GM19023 (cell line): ENCODE measurements at regions not wholly inside any gene's neighbourhood (a gene's known extent, or its start where the extent isn't known, plus 50 kb on each side); places are given as distances from the start of the nearest gene placed in this dataset.
A peak's percentile ranks its signal among the peaks of the same experiment; 100 is the strongest.

Experiments used
- ATAC-seq: cut with Tn5 transposase; IDR thresholded peaks from one replicate; pipeline ENCODE4 v1.9.1; 2021; ENCODE audit warnings: mild to moderate bottlenecking, moderate library complexity; ENCODE audit not compliant: unreplicated experiment

DNA sequence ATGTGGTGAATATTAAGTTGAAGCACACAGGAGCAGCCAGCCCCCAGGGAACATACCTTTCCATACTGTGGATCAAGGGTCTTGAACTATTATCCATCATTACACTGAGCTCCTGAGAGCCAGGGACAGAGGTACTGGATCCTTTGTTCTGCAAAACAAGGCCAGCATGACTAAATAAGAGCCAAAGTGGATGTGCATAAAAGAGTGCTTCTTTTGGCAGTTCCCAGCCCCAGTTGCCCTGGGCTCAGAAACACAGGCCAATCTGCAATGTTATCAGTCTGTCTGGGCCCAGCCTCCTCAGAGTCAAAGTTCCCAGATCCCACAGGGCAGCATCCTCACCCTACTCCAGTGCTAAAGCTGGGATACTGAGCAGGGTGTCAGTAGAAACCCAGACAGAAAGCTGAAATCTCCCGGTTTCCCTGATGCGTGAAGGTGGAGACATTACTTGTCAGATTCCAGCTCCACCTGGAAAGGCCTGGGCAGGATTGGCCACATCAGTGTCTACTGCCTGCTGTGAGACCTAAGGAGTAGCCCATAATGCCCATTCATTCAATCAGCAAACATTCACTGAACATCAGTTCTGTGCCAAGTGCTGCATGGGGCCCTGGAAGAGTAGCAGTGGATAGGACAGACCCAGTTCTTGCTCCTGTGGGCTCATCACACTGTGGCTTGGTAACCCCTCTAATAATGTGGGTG lies 342.7 kb downstream of the CXCL12 start:
- no peak for ATAC-seq

DNA sequence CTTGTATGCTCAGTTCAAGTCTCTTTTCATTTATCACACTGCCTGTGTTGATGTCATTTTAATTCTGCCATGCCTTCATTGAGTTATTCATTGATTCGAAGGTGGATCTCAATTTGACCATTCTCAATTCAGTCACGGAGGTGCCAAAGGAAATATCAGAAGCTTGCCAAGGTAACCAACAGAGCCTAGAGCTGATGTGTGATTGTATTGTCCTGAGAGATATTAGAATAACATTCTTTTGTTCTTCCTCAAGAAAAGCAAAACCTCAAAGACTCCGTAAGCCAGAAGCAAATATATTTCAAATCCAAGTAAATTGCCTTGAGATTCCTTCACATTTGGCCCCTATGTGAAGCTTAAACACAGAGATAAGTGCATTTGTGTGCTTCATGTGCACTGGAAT lies 345.3 kb downstream of the CXCL12 start:
- no peak for ATAC-seq

DNA sequence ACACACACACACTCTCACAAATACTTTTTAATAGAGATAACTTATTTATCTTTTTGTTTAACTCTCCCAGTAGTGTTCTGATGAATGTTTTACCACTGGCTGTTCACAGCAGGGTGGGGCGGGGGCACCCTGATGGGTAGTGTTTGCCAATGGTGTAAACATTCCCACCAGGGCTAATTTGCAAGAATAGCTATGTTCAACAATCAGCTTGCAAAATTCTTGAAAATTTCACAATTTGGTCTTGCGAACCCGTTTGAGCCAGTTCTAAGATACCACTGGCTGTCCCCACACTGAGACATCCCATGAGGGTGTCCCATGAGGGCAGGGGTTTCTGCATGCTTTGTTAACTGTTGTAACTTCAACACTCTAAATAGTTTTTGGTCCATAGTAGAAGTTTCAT lies 348.5 kb downstream of the CXCL12 start:
- no peak for ATAC-seq

DNA sequence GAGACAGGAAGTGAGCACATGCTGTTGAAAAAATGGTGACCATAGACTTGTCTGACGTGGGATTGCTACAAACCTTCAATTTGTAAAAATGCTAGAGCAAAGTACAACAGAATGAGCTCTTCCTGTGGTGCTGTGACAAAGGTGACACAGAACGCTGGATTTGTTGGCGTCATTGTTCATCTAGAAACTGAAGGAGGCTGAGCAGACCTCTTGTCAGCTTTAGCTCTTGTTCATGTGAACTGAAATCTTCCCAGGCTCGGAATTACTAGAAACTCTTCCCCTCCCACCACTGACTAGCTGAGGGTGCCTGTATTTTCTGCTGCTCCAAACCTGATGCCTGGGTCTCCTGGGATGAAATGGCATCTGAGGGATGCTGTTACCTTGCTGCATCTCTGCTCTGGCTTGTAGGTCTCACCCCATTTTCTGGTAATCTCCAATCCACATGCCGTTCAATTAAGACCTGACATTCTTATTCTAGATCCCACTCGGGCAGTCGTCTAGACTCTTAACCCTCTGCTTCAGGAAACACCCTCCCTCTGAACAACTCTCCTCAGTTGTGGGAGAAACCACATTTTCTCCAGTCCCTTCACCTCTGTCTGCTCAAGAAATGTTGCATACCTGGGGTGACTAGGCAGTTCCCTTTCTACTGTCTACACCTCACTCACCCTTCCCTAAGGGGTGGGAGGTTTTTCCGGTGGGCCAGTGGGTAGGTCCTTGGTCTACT lies 349.3 kb downstream of the CXCL12 start:
- ATAC-seq = no peak

GRCh38 chr10:44034946-44035345 lies 350.0 kb downstream of the CXCL12 start:
- ATAC-seq = no peak

DNA sequence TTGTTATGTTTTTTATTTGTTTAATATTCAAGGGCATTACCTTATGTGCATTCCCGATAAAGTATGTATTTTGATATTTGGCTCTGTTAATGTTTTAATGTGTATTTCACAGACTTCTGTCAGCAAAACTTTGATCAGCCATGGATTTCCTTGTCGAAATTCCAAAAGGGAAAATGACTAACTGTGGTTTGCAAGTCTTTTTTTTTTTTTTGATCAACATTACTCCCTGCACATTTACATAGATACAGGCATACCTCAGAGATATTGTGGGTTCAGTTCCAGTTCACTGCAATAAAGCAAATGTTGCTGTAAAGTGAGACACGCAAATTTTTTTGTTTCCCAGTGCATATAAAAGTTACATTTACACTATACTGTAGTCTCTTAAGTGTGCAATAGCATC lies 351.9 kb downstream of the CXCL12 start:
- ATAC-seq = no peak

- no peak for ATAC-seq
Observed at GRCh38 chr10:44032216-44032615, 352.7 kb downstream of the CXCL12 start.

GRCh38 chr10:44030738-44031137 lies 354.2 kb downstream of the CXCL12 start:
- ATAC-seq = no peak

DNA sequence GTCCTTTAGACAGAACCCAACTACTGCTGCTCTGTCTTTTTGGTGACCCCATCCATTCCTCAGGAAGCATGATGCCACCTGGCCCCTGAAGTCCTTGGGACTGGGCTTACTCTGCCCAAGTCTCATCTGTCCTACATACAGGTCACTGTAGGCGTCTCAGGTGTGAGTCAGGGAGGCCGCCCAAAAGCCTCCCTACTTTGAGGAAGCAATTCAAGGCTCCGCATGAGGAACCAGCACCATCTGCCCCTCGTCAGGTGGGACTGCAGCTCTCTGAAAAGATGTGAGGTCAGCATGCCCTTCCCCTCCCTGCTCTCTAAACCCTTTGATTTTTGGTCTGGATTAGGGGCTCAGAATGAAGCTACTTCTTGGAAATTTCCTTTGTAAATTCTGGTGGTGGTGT lies 354.8 kb downstream of the CXCL12 start:
- peak; percentile 93 for ATAC-seq

GRCh38 chr10:44028384-44029137 lies 356.3 kb downstream of the CXCL12 start:
- ATAC-seq = no peak

DNA sequence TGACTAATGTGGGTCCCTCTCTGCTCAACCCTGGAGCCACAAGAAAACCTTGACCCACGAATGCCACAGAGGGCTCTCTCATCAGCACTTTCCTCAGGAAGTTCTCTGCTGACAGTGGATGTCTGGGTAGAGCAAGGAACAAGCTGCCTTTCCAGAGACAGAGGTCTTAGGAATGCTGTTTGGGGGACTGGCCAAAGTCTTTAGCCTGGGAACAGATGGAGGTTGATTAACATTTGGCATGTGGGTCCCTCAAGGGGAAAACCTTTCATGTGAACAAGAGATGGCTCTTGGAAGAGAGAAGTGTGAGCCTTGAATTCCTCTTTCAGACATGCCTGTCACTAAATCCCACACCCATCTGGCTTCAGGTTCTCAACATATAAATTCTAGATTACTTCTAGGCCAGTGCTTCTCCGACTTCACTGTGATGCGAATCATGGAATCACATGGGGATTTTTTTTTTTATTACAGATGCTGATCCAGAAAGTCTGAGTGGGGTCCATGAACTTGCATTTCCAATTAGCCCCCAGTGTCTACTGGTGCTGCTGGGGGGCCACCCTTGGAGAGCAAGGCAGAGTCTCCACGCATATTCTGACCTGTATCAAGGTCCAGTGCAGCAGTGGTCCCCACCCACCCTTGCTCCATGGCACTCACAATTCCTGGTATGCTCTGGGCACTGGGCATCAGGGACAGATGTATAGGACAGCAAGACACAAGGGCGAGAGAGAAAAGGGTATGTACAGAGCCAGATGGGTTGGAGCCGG lies 360.4 kb downstream of the CXCL12 start:
- ATAC-seq = no peak

DNA sequence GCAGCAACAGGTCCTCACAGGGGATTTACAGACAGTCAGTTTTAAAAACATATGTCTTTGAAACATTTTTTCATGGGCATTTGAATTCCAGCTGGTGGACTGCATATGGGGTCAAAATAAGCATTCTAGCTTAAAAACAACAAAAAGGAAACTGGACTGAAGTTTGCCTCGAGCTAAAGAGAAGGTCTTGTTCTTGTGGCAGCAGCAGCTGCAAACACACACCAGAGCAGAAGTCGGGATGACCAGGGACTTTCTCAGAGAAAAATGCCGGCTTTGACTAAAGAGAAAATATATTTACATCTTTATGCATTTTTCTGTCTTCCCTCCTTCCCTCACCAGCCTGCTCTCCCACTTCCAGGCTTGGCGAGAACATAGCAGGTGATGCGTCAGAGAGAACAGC lies 361.4 kb downstream of the CXCL12 start:
- no peak for ATAC-seq

DNA sequence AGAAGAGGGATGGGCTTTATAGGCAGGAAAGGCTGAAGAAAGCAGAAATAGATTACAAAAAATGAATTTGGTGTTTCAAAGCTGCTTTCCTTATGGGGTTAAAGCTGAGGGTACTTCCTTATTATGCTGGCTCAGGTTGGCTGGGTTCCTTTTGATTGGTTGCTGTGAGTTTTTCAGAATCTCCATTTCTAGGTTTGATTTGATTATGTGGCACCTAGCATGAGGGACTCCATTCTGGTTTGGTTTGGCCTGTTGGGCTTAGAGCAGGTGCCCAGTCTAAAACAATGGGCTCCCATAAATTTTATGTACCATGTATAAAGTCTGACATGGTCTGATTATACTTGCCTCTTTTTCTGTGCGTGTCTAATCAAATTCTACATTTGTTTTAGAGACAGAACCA lies 362.7 kb downstream of the CXCL12 start:
- no peak for ATAC-seq

- peak; percentile 69 for ATAC-seq
Observed at GRCh38 chr10:44020322-44021111, 364.4 kb downstream of the CXCL12 start.

DNA sequence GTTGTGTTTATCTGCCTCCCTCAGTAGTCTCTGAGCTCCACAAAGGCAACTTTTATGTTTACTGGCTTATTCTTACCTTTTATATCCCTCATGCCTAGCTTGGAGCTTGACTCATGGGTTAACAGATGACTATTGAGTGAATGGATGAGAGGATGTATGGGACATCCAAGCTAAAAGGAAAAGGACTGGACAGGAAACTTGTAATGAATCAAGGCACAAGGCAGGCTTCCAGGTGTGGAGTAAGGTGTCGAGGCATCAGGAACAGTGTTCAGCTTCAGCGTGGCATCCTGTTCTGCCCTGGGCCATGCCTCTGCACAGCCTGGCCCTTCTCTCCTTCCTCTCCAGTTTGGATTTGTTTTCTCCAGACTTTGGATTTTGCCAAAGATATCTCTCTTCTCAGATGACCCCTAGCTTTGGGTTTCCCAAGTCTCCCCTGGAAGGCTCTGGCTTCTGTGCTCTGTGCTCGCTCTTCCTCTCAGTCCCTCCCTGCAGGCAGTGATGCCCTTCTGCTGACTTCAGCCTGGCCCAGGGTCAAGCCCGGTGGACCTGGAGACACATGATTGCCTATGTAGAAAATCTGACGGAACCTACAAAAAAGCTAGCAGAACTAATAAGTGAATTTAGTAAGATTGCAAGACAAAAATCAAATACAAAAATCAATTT lies 367.3 kb downstream of the CXCL12 start:
- no peak for ATAC-seq

- no peak for ATAC-seq
Observed at GRCh38 chr10:44016589-44017482, 368.1 kb downstream of the CXCL12 start.

DNA sequence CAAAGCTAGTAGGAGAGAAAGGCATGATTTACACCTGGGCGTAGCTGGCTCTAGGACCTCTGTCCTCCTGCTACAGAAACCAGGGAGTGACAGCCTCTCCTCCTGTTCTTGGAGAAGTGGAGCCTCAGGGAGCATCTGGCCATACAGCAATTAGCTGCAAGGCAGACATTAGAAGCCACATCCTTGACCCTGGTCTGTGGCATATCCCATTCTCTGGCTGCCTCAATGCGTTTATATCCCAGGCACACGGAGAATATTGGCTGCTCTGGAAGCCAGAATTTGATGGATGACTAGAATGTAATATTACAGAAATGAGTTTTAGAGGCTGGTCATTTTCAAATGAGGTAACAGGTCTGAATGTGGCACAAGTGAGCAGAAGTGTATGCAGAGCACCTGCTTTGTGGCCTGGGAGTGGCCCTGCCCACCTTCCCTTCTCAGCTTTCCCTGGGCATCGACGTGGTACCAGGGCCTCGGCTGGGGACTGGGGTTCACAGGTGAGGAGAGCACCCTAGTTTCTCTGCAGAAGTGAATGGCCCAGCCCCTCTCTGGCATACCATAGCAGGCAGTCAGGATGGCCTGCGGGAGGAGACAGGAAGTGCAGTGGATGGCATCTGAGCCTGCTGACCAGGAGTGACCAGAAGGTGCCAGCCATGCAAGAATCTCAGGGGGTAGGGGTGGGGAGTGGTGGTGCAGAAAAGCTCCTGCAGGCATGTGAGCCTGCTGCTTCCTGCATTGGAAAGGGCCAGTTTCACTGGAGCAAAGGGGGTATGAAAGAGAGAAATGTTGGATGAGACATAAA lies 367.2 kb upstream of the ZNF32 start:
- no peak for ATAC-seq

DNA sequence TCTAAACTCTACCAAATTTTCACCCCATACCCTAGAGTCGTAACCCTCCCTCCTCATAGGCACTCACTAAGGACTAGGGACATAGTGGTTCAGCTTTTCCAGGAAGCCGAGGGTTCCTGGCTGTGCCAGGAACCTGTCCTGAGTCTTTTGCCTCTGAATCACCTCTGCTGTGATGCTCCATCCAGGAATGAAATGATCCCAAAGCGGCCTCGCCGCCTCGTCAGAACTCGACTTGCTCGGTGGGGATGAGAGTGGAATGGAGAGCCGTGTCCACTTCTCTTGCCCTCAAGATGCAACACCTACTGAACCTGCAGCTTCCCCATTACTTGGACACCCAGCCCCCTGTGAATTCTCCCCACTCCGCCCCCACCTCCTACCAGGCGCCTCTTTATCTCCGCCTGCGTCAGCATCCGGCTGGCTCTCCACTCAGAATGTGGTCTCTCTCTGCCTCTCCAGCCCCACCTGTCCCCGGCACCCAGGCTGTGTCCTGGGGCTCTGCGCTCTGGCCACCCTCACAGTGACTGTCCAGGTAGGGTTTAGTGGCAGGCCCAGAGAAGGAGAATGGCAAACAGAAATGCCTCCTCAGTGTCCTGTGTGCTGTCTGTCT lies 366.1 kb upstream of the ZNF32 start:
- ATAC-seq = no peak
